Osteocyte (in vitro differentiated cells): ENCODE measurements at regions not wholly inside any gene's neighbourhood (a gene's known extent, or its start where the extent isn't known, plus 50 kb on each side); places are given as distances from the start of the nearest gene placed in this dataset.

ENCODE experiments used
- DNase-seq: peaks from one replicate; pipeline ENCODE4 v3.0.0; 2021; ENCODE audit warnings: mixed read lengths; ENCODE audit not compliant: unreplicated experiment; ENCODE audit errors: extremely low spot score
- H3K27ac Mint-ChIP-seq: one replicate; pipeline ENCODE4 v1.8.0; 2021; ENCODE audit warnings: mild to moderate bottlenecking, mixed read lengths; ENCODE audit not compliant: unreplicated experiment
- H3K27me3 Mint-ChIP-seq: one replicate; pipeline ENCODE4 v1.8.0; 2021; ENCODE audit warnings: mixed read lengths; ENCODE audit not compliant: unreplicated experiment
- H3K36me3 Mint-ChIP-seq: one replicate; pipeline ENCODE4 v1.8.0; 2021; ENCODE audit warnings: mixed read lengths; ENCODE audit not compliant: unreplicated experiment
- H3K4me1 Mint-ChIP-seq: one replicate; pipeline ENCODE4 v1.8.0; 2021; ENCODE audit warnings: mixed read lengths; ENCODE audit not compliant: unreplicated experiment
- H3K4me3 Mint-ChIP-seq: one replicate; pipeline ENCODE4 v1.8.0; 2021; ENCODE audit warnings: mild to moderate bottlenecking, moderate library complexity, mixed read lengths; ENCODE audit not compliant: unreplicated experiment
- H3K9me3 Mint-ChIP-seq: one replicate; pipeline ENCODE4 v1.8.0; 2021; ENCODE audit warnings: mixed read lengths; ENCODE audit not compliant: unreplicated experiment
- TF ChIP-seq, protein P1 (sequence below): fragments of 200-600 bp; sonication (generic); IDR thresholded peaks from 2 replicates; pipeline ENCODE4 v1.5.0; 2021; ENCODE audit warnings: antibody characterized with exemption, mild to moderate bottlenecking, moderate library complexity

DNA sequence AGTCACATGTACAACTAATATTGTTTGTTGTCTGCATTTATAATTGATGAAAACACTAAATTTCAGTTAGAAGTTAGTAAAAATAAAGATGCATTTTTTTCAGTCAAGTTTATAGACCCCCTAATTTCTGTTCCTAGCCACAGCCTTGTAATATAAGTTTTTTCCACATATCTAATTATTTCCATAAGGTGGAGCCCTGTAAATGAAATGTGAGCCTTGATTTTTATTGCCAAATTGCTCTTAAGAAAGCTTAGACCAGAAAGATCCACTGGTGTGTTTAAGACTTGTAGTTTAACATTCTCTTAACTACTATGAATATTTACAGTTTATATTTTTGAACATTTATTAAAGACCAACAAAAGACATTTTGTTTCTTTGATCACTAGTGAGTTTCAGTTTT, 322.1 kb upstream of the RGS6 start:
- Mint-ChIP-seq H3K4me1 (peaks cover 12% of the 10 kb centered on the region), H3K9me3 (peaks cover 4% of the 10 kb centered on the region), H3K36me3 (peaks cover 5% of the 10 kb centered on the region), H3K27ac (no peak overlapping the region), H3K27me3 (no peaks in the 10 kb centered on the region), H3K4me3 (no peak overlapping the region)
- DNase-seq = no peak
- TF ChIP-seq, protein P1, sequence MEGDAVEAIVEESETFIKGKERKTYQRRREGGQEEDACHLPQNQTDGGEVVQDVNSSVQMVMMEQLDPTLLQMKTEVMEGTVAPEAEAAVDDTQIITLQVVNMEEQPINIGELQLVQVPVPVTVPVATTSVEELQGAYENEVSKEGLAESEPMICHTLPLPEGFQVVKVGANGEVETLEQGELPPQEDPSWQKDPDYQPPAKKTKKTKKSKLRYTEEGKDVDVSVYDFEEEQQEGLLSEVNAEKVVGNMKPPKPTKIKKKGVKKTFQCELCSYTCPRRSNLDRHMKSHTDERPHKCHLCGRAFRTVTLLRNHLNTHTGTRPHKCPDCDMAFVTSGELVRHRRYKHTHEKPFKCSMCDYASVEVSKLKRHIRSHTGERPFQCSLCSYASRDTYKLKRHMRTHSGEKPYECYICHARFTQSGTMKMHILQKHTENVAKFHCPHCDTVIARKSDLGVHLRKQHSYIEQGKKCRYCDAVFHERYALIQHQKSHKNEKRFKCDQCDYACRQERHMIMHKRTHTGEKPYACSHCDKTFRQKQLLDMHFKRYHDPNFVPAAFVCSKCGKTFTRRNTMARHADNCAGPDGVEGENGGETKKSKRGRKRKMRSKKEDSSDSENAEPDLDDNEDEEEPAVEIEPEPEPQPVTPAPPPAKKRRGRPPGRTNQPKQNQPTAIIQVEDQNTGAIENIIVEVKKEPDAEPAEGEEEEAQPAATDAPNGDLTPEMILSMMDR = peak; percentile 31

- Mint-ChIP-seq H3K36me3 (peaks cover 3% of the 10 kb centered on the region), H3K4me1 (peaks cover 12% of the 10 kb centered on the region), H3K9me3 (no peaks in the 10 kb centered on the region), H3K27me3 (no peaks in the 10 kb centered on the region), H3K4me3 (no peak overlapping the region), H3K27ac (no peak overlapping the region)
- TF ChIP-seq, protein P1 = no peak
- no peak for DNase-seq
These were observed 321.4 kb upstream of the RGS6 start for GRCh38 chr14:71610797-71611196.

DNA sequence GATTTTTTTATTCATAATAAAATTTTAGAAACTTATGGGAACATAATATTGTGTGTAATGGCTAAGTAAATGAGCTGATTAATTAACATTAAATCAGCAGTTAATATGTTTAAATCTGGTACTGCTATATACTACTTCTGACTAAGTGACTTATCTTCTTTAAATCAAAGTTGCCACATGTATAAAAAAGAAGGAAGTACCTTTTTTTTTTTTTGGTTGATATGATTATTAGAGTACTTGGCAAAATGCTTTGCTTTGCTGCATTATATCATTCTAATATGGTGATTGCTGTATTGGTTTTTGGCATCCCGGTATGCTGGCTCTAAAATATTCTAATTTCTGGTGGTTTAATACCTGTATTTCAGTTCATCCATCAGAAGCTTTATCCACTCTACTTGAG, 319.1 kb upstream of the RGS6 start:
- Mint-ChIP-seq H3K36me3 (peaks cover 9% of the 10 kb centered on the region), H3K4me1 (peaks cover 12% of the 10 kb centered on the region), H3K27ac (no peak overlapping the region), H3K4me3 (no peak overlapping the region), H3K27me3 (no peaks in the 10 kb centered on the region), H3K9me3 (no peaks in the 10 kb centered on the region)
- no peak for DNase-seq
- TF ChIP-seq, protein P1 = no peak

GRCh38 chr14:71616013-71616412, 316.2 kb upstream of the RGS6 start:
- Mint-ChIP-seq H3K27me3 (no peaks in the 10 kb centered on the region), H3K4me1 (peaks cover 7% of the 10 kb centered on the region), H3K9me3 (no peaks in the 10 kb centered on the region), H3K4me3 (no peak overlapping the region), H3K36me3 (peaks cover 25% of the 10 kb centered on the region), H3K27ac (no peak overlapping the region)
- TF ChIP-seq, protein P1 = no peak
- no peak for DNase-seq

- TF ChIP-seq, protein P1 = no peak
- DNase-seq = no peak
- peaks cover 22% of the 10 kb centered on the region for H3K4me1 Mint-ChIP-seq
- no peak overlapping the region for H3K4me3 Mint-ChIP-seq
- no peaks in the 10 kb centered on the region for H3K9me3 Mint-ChIP-seq
- peaks cover 38% of the 10 kb centered on the region for H3K36me3 Mint-ChIP-seq
- no peak overlapping the region for H3K27ac Mint-ChIP-seq
- H3K27me3 Mint-ChIP-seq = no peaks in the 10 kb centered on the region
These were observed 314.2 kb upstream of the RGS6 start for GRCh38 chr14:71618047-71618446.
